CD14-positive monocyte (primary cell): ENCODE measurements at regions not wholly inside any gene's neighbourhood (a gene's known extent, or its start where the extent isn't known, plus 50 kb on each side); places are given as distances from the start of the nearest gene placed in this dataset.

ENCODE experiments used
- DNase-seq, 3 donors: peaks; one replicate each; pipeline ENCODE4 v3.0.0-alpha.2; 2011 to 2022
- H2AFZ ChIP-seq: 2 replicates; pipeline ENCODE4 v1.6.0; 2012; ENCODE audit warnings: mild to moderate bottlenecking, low read depth, low read length, inconsistent platforms; ENCODE audit not compliant: insufficient read depth, poor library complexity, severe bottlenecking
- H3K27ac ChIP-seq, 2 donors: 1 replicate in 1 of 2; 2 replicates in 1 of 2; pipeline ENCODE4 v1.5.1; 2012 to 2013; ENCODE audit warnings: low read length in 2 of 2, control low read depth in 1 of 2, inconsistent platforms in 1 of 2, low read depth in 1 of 2, mild to moderate bottlenecking in 1 of 2
- H3K27me3 ChIP-seq, 2 donors: one replicate each; pipeline versions ENCODE4 v1.6.0 to v1.6.1; 2011 to 2013; ENCODE audit warnings: low read length in 2 of 2; ENCODE audit not compliant: control insufficient read depth in 2 of 2, insufficient read depth in 2 of 2
- H3K36me3 ChIP-seq, 2 donors: replicated peaks in 1 of 2; 1 replicate in 1 of 2; 2 replicates in 1 of 2; pipeline versions ENCODE4 v1.5.1 to v1.6.1; 2012 to 2013; ENCODE audit warnings: low read length in 2 of 2, control low read depth in 1 of 2, inconsistent platforms in 1 of 2, mild to moderate bottlenecking in 1 of 2; ENCODE audit not compliant: insufficient read depth in 2 of 2, control insufficient read depth in 1 of 2
- H3K4me1 ChIP-seq, 2 donors: 1 replicate in 1 of 2; 2 replicates in 1 of 2; pipeline versions ENCODE4 v1.5.1 to v1.6.1; 2012 to 2013; ENCODE audit warnings: low read length in 2 of 2, control low read depth in 1 of 2, inconsistent platforms in 1 of 2, mild to moderate bottlenecking in 1 of 2, moderate library complexity in 1 of 2; ENCODE audit not compliant: insufficient read depth in 2 of 2, control insufficient read depth in 1 of 2
- H3K4me2 ChIP-seq: replicated peaks from 2 replicates; pipeline ENCODE3; 2012; ENCODE audit warnings: low read length, moderate library complexity, mild to moderate bottlenecking; ENCODE audit not compliant: poor library complexity, severe bottlenecking; ENCODE audit errors: extremely low read depth
- H3K4me3 ChIP-seq, 3 experiments: fragments of 200-600 bp in 1 of 3; sonication (generic) in 1 of 3; replicated peaks in 1 of 3; 1 replicate in 2 of 3; 2 replicates in 1 of 3; pipeline ENCODE4 v1.5.1; 2011 to 2013; ENCODE audit warnings: low read length in 3 of 3, mild to moderate bottlenecking in 3 of 3, control low read depth in 2 of 3, low read depth in 2 of 3, inconsistent platforms in 1 of 3, moderate library complexity in 1 of 3
- H3K79me2 ChIP-seq: 2 replicates; pipeline ENCODE4 v1.6.0; 2012; ENCODE audit warnings: mild to moderate bottlenecking, control low read depth, inconsistent platforms, low read length, moderate library complexity; ENCODE audit not compliant: insufficient read depth
- H3K9ac ChIP-seq: 2 replicates; pipeline ENCODE4 v1.6.0; 2017; ENCODE audit warnings: low read length, mild to moderate bottlenecking; ENCODE audit not compliant: insufficient read depth, poor library complexity, severe bottlenecking
- H3K9me3 ChIP-seq, 2 donors: replicated peaks in 1 of 2; 1 replicate in 1 of 2; 2 replicates in 1 of 2; pipeline versions ENCODE4 v1.5.1 to v1.6.1; 2012 to 2013; ENCODE audit warnings: low read length in 2 of 2, control low read depth in 1 of 2; ENCODE audit not compliant: control insufficient read depth in 1 of 2, insufficient read depth in 1 of 2
- H4K20me1 ChIP-seq: 2 replicates; pipeline ENCODE4 v1.6.0; 2012; ENCODE audit warnings: mild to moderate bottlenecking, low read length, control low read depth, moderate library complexity; ENCODE audit not compliant: insufficient read depth
- H3K27ac Mint-ChIP-seq, 7 donors: one replicate each; pipeline ENCODE4 v1.8.0; 2020; ENCODE audit warnings: mild to moderate bottlenecking in 7 of 7, mixed read lengths in 7 of 7, moderate library complexity in 6 of 7, inconsistent platforms in 2 of 7
- H3K27me3 Mint-ChIP-seq, 3 donors: one replicate each; pipeline ENCODE4 v1.8.0; 2021 to 2022; ENCODE audit warnings: low read depth in 3 of 3, mild to moderate bottlenecking in 3 of 3, mixed read lengths in 3 of 3, moderate library complexity in 3 of 3, inconsistent platforms in 1 of 3
- H3K36me3 Mint-ChIP-seq, 2 donors: one replicate each; pipeline ENCODE4 v1.8.0; 2020; ENCODE audit warnings: mixed read lengths in 2 of 2, inconsistent platforms in 1 of 2, mild to moderate bottlenecking in 1 of 2
- H3K4me1 Mint-ChIP-seq: one replicate; pipeline ENCODE4 v1.8.0; 2020; ENCODE audit warnings: mild to moderate bottlenecking, mixed read lengths
- H3K4me3 Mint-ChIP-seq, 2 donors: one replicate each; pipeline ENCODE4 v1.8.0; 2020; ENCODE audit warnings: mild to moderate bottlenecking in 2 of 2, mixed read lengths in 2 of 2, moderate library complexity in 1 of 2
- H3K9me3 Mint-ChIP-seq, 7 donors: one replicate each; pipeline ENCODE4 v1.8.0; 2020 to 2022; ENCODE audit warnings: mixed read lengths in 7 of 7, mild to moderate bottlenecking in 6 of 7, moderate library complexity in 6 of 7, inconsistent platforms in 2 of 7
- CTCF ChIP-seq: fragments of 200-600 bp; IDR thresholded peaks from one replicate; pipeline ENCODE4 v1.8.0; 2022; ENCODE audit warnings: antibody characterized with exemption, mild to moderate bottlenecking
- WGBS: methylation state at CpG from one replicate; pipeline ENCODE4 v1.1.5; 2013; ENCODE audit warnings: missing lambda C conversion rate; ENCODE audit not compliant: insufficient coverage; 5-methylcytosine and 5-hydroxymethylcytosine counted together
- intact Hi-C, 2 donors: fragments of 100-400 bp; cut with micrococcal nuclease; formaldehyde crosslinking; loops; one replicate each; pipeline versions ENCODE4 v1.15.0 to v1.15.1; 2023

DNA sequence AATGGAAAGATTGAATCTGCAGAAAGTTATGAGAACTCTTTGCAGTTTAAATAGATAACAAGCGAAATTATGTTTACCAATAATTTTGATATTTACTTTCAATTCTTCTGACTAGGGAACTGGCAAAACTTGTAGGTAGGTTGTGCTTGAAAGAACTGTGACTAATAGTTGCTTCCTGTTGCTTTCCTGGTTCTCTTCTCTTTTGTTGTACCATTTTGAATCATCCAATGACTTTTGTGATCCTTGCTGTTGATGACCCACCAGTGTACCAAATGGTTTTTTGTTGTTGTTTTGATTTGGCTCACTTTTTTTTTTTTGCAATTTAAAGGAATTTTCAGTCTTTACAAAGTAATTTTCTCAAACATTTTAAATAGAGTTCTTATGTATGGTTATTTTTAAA, 64.9 kb upstream of the DCBLD2 start:
- H3K4me3 ChIP-seq = no peak overlapping the region
- peaks cover 0 to 2% (median 1%) of the 10 kb centered on the region in 3 donors for H3K27me3 Mint-ChIP-seq
- no peaks in the 10 kb centered on the region for H3K27me3 ChIP-seq
- intact Hi-C loops = no loop called here
- no peaks in the 10 kb centered on the region for H3K79me2 ChIP-seq
- no peak overlapping the region for H3K4me2 ChIP-seq
- no peaks in the 10 kb centered on the region for H3K36me3 Mint-ChIP-seq
- no peaks in the 10 kb centered on the region for H3K36me3 ChIP-seq
- no CpG with 5 or more reads among the region's 1 CpG for WGBS
- no peaks in the 10 kb centered on the region for H4K20me1 ChIP-seq
- TF ChIP-seq CTCF = no peak
- H3K9me3 Mint-ChIP-seq = peaks cover 0 to 2% (median 0%) of the 10 kb centered on the region in 7 donors
- H3K9me3 ChIP-seq = no peaks in the 10 kb centered on the region
- no peak for DNase-seq
- H3K4me3 Mint-ChIP-seq = no peak overlapping the region
- no peak overlapping the region for H3K27ac Mint-ChIP-seq
- no peaks in the 10 kb centered on the region for H3K4me1 ChIP-seq
- no peak overlapping the region for H3K9ac ChIP-seq
- no peak overlapping the region for H2AFZ ChIP-seq
- H3K4me1 Mint-ChIP-seq = no peaks in the 10 kb centered on the region
- H3K27ac ChIP-seq = no peak overlapping the region

DNA sequence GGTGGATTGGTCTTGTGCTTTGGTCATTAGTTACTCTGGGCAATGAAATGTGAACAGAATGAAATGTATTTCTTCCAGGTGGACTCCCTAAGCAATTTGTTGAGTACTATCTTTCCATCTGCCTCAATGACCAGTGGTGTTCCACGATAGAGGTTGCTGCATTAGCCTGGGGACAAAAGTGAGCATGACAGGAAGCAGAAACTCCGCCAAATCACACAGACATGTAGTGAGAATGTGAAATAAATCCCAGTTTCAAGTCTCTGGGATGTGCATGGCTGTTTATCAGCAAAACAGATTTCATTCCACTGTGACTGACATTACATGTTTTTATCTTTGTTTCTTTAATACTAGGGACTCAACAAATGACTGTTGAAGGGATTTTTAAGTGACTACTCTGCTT, 63.3 kb upstream of the DCBLD2 start:
- H3K9me3 Mint-ChIP-seq = no peaks in the 10 kb centered on the region
- no CpG with 5 or more reads among the region's 2 CpGs for WGBS
- intact Hi-C loops = no loop called here

More for the DNA sequence above, 63.3 kb upstream of the DCBLD2 start:
- no peak for TF ChIP-seq CTCF
- no peak overlapping the region for H3K9ac ChIP-seq
- no peaks in the 10 kb centered on the region for H3K79me2 ChIP-seq
- no peaks in the 10 kb centered on the region for H3K9me3 ChIP-seq
- Mint-ChIP-seq H3K4me3 (no peak overlapping the region), H3K27ac (no peak overlapping the region), H3K4me1 (no peaks in the 10 kb centered on the region), H3K36me3 (no peaks in the 10 kb centered on the region), H3K27me3 (peaks cover 0 to 2% (median 0%) of the 10 kb centered on the region in 3 donors)
- H3K36me3 ChIP-seq = no peaks in the 10 kb centered on the region
- H3K27ac ChIP-seq = no peak overlapping the region
- no peak for DNase-seq
- H3K4me3 ChIP-seq = no peak overlapping the region
- no peaks in the 10 kb centered on the region for H3K27me3 ChIP-seq
- H3K4me1 ChIP-seq = no peaks in the 10 kb centered on the region
- H4K20me1 ChIP-seq = no peaks in the 10 kb centered on the region
- no peak overlapping the region for H3K4me2 ChIP-seq
- H2AFZ ChIP-seq = no peak overlapping the region
